H1 (cell line): ENCODE measurements at regions not wholly inside any gene's neighbourhood (a gene's known extent, or its start where the extent isn't known, plus 50 kb on each side); places are given as distances from the start of the nearest gene placed in this dataset.
A peak's percentile ranks its signal among the peaks of the same experiment; 100 is the strongest.

ENCODE experiments used
- CTCF ChIA-PET: fragments of 300-600 bp; sonication (Branson Sonifier 250); formaldehyde crosslinking; loops from one replicate; lab custom pipeline; 2021; ENCODE audit not compliant: partially characterized antibody; lab: Charles Lee
- POLR2A ChIA-PET: fragments of 300-600 bp; sonication (Branson Sonifier 250); formaldehyde crosslinking; loops from one replicate; lab custom pipeline; 2021; ENCODE audit warnings: inconsistent platforms; ENCODE audit not compliant: partially characterized antibody; lab: Charles Lee
- DNase-seq, 2 experiments: peaks; one replicate each; pipeline versions ENCODE4 v3.0.0 to v3.0.0-alpha.2; 2010 to 2022; ENCODE audit warnings: low spot score in 2 of 2, low read depth in 1 of 2, mixed read lengths in 1 of 2
- FAIRE-seq: peaks from 2 replicates; lab custom pipeline; 2011; peaks lifted over from hg19 to GRCh38; lab: Jason Lieb, UNC
- H2AFZ ChIP-seq: 2 replicates; pipeline ENCODE4 v1.8.1; 2012; ENCODE audit warnings: low read length, inconsistent platforms
- H2AK5ac ChIP-seq: 2 replicates; pipeline ENCODE4 v1.6.1; 2013; ENCODE audit warnings: low read depth, low read length
- H2BK120ac ChIP-seq: replicated peaks from 2 replicates; pipeline ENCODE3; 2013; ENCODE audit warnings: low read depth, low read length, inconsistent platforms
- H2BK12ac ChIP-seq: 2 replicates; pipeline ENCODE4 v1.6.1; 2013; ENCODE audit warnings: low read depth, low read length
- H2BK15ac ChIP-seq: 2 replicates; pipeline ENCODE4 v1.6.1; 2013; ENCODE audit warnings: low read length
- H2BK20ac ChIP-seq: 2 replicates; pipeline ENCODE4 v1.6.1; 2013; ENCODE audit warnings: low read length
- H2BK5ac ChIP-seq: 2 replicates; pipeline ENCODE4 v1.6.1; 2013; ENCODE audit warnings: low read depth, low read length
- H3K14ac ChIP-seq: 2 replicates; pipeline ENCODE4 v1.6.1; 2013; ENCODE audit warnings: inconsistent platforms; ENCODE audit not compliant: insufficient read length
- H3K18ac ChIP-seq: 2 replicates; pipeline ENCODE4 v1.6.1; 2013; ENCODE audit warnings: low read length; ENCODE audit errors: extremely low read depth
- H3K23ac ChIP-seq: 2 replicates; pipeline ENCODE4 v1.6.1; 2013; ENCODE audit warnings: inconsistent platforms; ENCODE audit not compliant: insufficient read length
- H3K23me2 ChIP-seq: 2 replicates; pipeline ENCODE4 v1.6.1; 2013; ENCODE audit warnings: low read depth, low read length
- H3K27ac ChIP-seq: 2 replicates; pipeline ENCODE4 v1.6.1; 2011; ENCODE audit warnings: low read depth, low read length, inconsistent platforms
- H3K27me3 ChIP-seq, 4 experiments: replicated peaks in 1 of 4; 1 replicate in 1 of 4; 2 replicates in 3 of 4; pipeline versions ENCODE4 v1.6.1 to v1.8.1; 2011 to 2013; ENCODE audit warnings: low read length in 3 of 4, mild to moderate bottlenecking in 3 of 4, inconsistent platforms in 2 of 4, mixed read lengths in 2 of 4, moderate library complexity in 1 of 4; ENCODE audit not compliant: control insufficient read depth in 3 of 4, insufficient read depth in 3 of 4; ENCODE audit errors: extremely low read depth in 1 of 4
- H3K36me3 ChIP-seq, 4 experiments: 2 replicates each; pipeline versions ENCODE4 v1.6.1 to v1.8.1; 2011 to 2013; ENCODE audit warnings: mild to moderate bottlenecking in 4 of 4, low read length in 3 of 4, moderate library complexity in 2 of 4, control low read depth in 1 of 4, inconsistent platforms in 1 of 4; ENCODE audit not compliant: insufficient read depth in 4 of 4, control insufficient read depth in 2 of 4
- H3K4ac ChIP-seq: replicated peaks from 2 replicates; pipeline ENCODE3; 2013; ENCODE audit warnings: low read length, low read depth, mixed read lengths, inconsistent platforms; ENCODE audit not compliant: insufficient read length
- H3K4me1 ChIP-seq, 4 experiments: replicated peaks in 1 of 4; 1 replicate in 1 of 4; 2 replicates in 3 of 4; pipeline versions ENCODE4 v1.6.1 to v1.8.1; 2011 to 2013; ENCODE audit warnings: low read length in 3 of 4, inconsistent platforms in 2 of 4, mixed read lengths in 1 of 4; ENCODE audit not compliant: insufficient read depth in 4 of 4, control insufficient read depth in 3 of 4
- H3K4me2 ChIP-seq, 2 experiments: 2 replicates each; pipeline versions ENCODE4 v1.6.1 to v1.8.1; 2011 to 2013; ENCODE audit warnings: low read depth in 2 of 2, low read length in 2 of 2, control low read depth in 1 of 2, inconsistent platforms in 1 of 2, mild to moderate bottlenecking in 1 of 2; ENCODE audit not compliant: insufficient read depth in 1 of 2
- H3K4me3 ChIP-seq, 4 experiments: fragments of 200-600, 300-600 bp in 1 of 4; sonication (generic), shearing (Covaris generic), sonication (Bioruptor Twin) in 1 of 4; 2 replicates each; pipeline versions ENCODE4 v1.5.1 to v1.8.1; 2011 to 2016; ENCODE audit warnings: low read length in 4 of 4, low read depth in 3 of 4, control low read depth in 2 of 4, inconsistent platforms in 2 of 4, mild to moderate bottlenecking in 2 of 4, mixed read lengths in 1 of 4, moderate library complexity in 1 of 4; ENCODE audit not compliant: insufficient read depth in 2 of 4; ENCODE audit errors: extremely low read depth in 1 of 4
- H3K56ac ChIP-seq: replicated peaks from 2 replicates; pipeline ENCODE3; 2013; ENCODE audit warnings: low read depth, mild to moderate bottlenecking, mixed read lengths, low read length, inconsistent platforms; ENCODE audit not compliant: insufficient read length
- H3K79me1 ChIP-seq: 2 replicates; pipeline ENCODE4 v1.6.1; 2013; ENCODE audit warnings: low read depth, low read length, control low read depth
- H3K79me2 ChIP-seq, 2 experiments: 2 replicates each; pipeline versions ENCODE4 v1.6.1 to v1.8.1; 2012 to 2013; ENCODE audit warnings: low read length in 2 of 2, mild to moderate bottlenecking in 2 of 2, inconsistent platforms in 1 of 2; ENCODE audit not compliant: insufficient read depth in 2 of 2, control insufficient read depth in 1 of 2
- H3K9ac ChIP-seq, 4 experiments: replicated peaks in 1 of 4; 1 replicate in 1 of 4; 2 replicates in 3 of 4; pipeline versions ENCODE4 v1.6.1 to v1.8.1; 2011 to 2013; ENCODE audit warnings: low read depth in 3 of 4, low read length in 3 of 4, control low read depth in 2 of 4, mild to moderate bottlenecking in 2 of 4, moderate library complexity in 2 of 4, inconsistent platforms in 1 of 4; ENCODE audit errors: extremely low read depth in 1 of 4
- H3K9me3 ChIP-seq, 2 experiments: 2 replicates each; pipeline versions ENCODE4 v1.6.1 to v1.8.1; 2012 to 2013; ENCODE audit warnings: mild to moderate bottlenecking in 2 of 2, moderate library complexity in 2 of 2, control low read depth in 1 of 2, inconsistent platforms in 1 of 2, low read depth in 1 of 2, low read length in 1 of 2, mixed read lengths in 1 of 2; ENCODE audit not compliant: insufficient read depth in 2 of 2
- H4K20me1 ChIP-seq, 2 experiments: replicated peaks in 1 of 2; 2 replicates each; pipeline versions ENCODE3 to v1.8.1; 2011 to 2013; ENCODE audit warnings: inconsistent platforms in 2 of 2, low read length in 2 of 2, mild to moderate bottlenecking in 1 of 2; ENCODE audit not compliant: insufficient read depth in 2 of 2, control insufficient read depth in 1 of 2
- H4K5ac ChIP-seq: 2 replicates; pipeline ENCODE4 v1.6.1; 2013; ENCODE audit warnings: low read length, low read depth, mixed read lengths, inconsistent platforms; ENCODE audit not compliant: insufficient read length
- H4K8ac ChIP-seq: 2 replicates; pipeline ENCODE4 v1.8.0; 2013; ENCODE audit warnings: mild to moderate bottlenecking, moderate library complexity, low read length, inconsistent platforms; ENCODE audit not compliant: insufficient read depth; ENCODE audit errors: extremely low read depth
- H4K91ac ChIP-seq: replicated peaks from 2 replicates; pipeline ENCODE3; 2013; ENCODE audit warnings: low read length, mixed read lengths, inconsistent platforms; ENCODE audit not compliant: insufficient read length
- ATF2 ChIP-seq: IDR thresholded peaks from 2 replicates; pipeline ENCODE4 v1.6.1; 2012; ENCODE audit warnings: low read length, inconsistent platforms
- ATF3 ChIP-seq: IDR thresholded peaks from 2 replicates; pipeline ENCODE4 v1.6.1; 2011; ENCODE audit warnings: low read depth, mild to moderate bottlenecking, low read length; ENCODE audit not compliant: insufficient read depth
- BRCA1 ChIP-seq: IDR thresholded peaks from 2 replicates; pipeline ENCODE4 v1.6.1; 2012; ENCODE audit warnings: low read depth, low read length, improper control_type of control experiment
- CBX5 ChIP-seq: fragments of 300-800, 300-1000 bp; sonication (generic); IDR thresholded peaks from 2 replicates; pipeline ENCODE4 v1.7.1; 2016; ENCODE audit warnings: antibody characterized with exemption, low read length, low read depth
- GABPA ChIP-seq: IDR thresholded peaks from 2 replicates; pipeline ENCODE4 v1.6.1; 2011; ENCODE audit warnings: mild to moderate bottlenecking, low read length, moderate library complexity, borderline replicate concordance; ENCODE audit not compliant: insufficient read depth
- NANOG ChIP-seq: IDR thresholded peaks from 2 replicates; pipeline ENCODE4 v1.6.1; 2011; ENCODE audit warnings: low read length, low read depth, mild to moderate bottlenecking, inconsistent platforms; ENCODE audit not compliant: insufficient read depth, poor library complexity, severe bottlenecking
- POLR2AphosphoS5 ChIP-seq: IDR thresholded peaks from 2 replicates; pipeline ENCODE4 v1.6.1; 2011; ENCODE audit warnings: low read depth, low read length
- SP1 ChIP-seq: IDR thresholded peaks from 2 replicates; pipeline ENCODE4 v1.6.1; 2011; ENCODE audit warnings: low read depth, low read length
- TBP ChIP-seq: IDR thresholded peaks from 2 replicates; pipeline ENCODE4 v1.6.1; 2011; ENCODE audit warnings: low read depth, low read length, improper control_type of control experiment
- TEAD4 ChIP-seq: IDR thresholded peaks from 2 replicates; pipeline ENCODE4 v1.6.1; 2012; ENCODE audit warnings: low read depth, low read length, inconsistent platforms, mixed read lengths
- WGBS, 2 experiments: shearing (Covaris generic) in 1 of 2; methylation state at CpG; one replicate each; pipeline versions ENCODE4 v1.1.6 to v1.1.7; 2013 to 2015; ENCODE audit warnings: low lambda C conversion rate in 2 of 2, mixed read lengths in 2 of 2, inconsistent platforms in 1 of 2, low coverage in 1 of 2, missing lambda C conversion rate in 1 of 2; ENCODE audit not compliant: insufficient replicate concordance in 2 of 2, insufficient coverage in 1 of 2, insufficient read length in 1 of 2; ENCODE audit errors: extremely low coverage in 1 of 2, missing lambda C conversion rate in 1 of 2; 5-methylcytosine and 5-hydroxymethylcytosine counted together

GRCh38 chr6:167683028-167683862 is 143.5 kb upstream of the AFDN start:
- no peak for DNase-seq

More at GRCh38 chr6:167683028-167683862, 143.5 kb upstream of the AFDN start:
- Histone ChIP-seq H3K18ac (no peak overlapping the region), H4K8ac (no peak overlapping the region), H3K79me2 (no peaks in the 10 kb centered on the region), H3K4me2 (no peak overlapping the region), H4K20me1 (peaks cover 0 to 1% of the 10 kb centered on the region in 2 experiments), H2BK12ac (peak overlapping the region; percentile 42; the same call in 1 of the 2 replicates), H2AFZ (no peak overlapping the region), H3K36me3 (no peaks in the 10 kb centered on the region), H3K14ac (no peak overlapping the region), H3K9me3 (no peaks in the 10 kb centered on the region; a peak in 1 of 4 replicates), H4K5ac (no peak overlapping the region), H2BK20ac (no peak overlapping the region), H3K4me3 (no peak overlapping the region), H2BK120ac (no peak overlapping the region), H4K91ac (no peak overlapping the region), H2AK5ac (no peak overlapping the region), H3K9ac (no peak overlapping the region), H3K27ac (no peak overlapping the region), H3K4ac (no peak overlapping the region), H3K79me1 (no peaks in the 10 kb centered on the region; the same call in 1 of the 2 replicates), H2BK15ac (no peak overlapping the region), H2BK5ac (no peak overlapping the region), H3K56ac (no peak overlapping the region), H3K23me2 (peaks cover 14% of the 10 kb centered on the region), H3K27me3 (peaks cover 0 to 16% (median 6%) of the 10 kb centered on the region in 4 experiments; a peak in 4 of 7 replicates), H3K23ac (no peak overlapping the region), H3K4me1 (peaks cover 0 to 11% (median 2%) of the 10 kb centered on the region in 4 experiments; a peak in 3 of 7 replicates)
- ChIA-PET POLR2A (interaction anchor here (0.6 kb wide), 1 partner anchor 117 kb away, joined by 3 read pairs; no protein-coding TSS in a partner anchor), CTCF (interaction anchor here (1.1 kb wide), 1 partner anchor 63 kb away, joined by 4 read pairs; no protein-coding TSS in a partner anchor)
- 92% methylated on average over 18 of the region's 19 CpGs; no CpG with 5 or more reads in 1 of the 2 experiments for WGBS, 2 experiments
- no peak for FAIRE-seq
- TF ChIP-seq POLR2AphosphoS5 (no peak), SP1 (no peak), BRCA1 (no peak), CBX5 (no peak), ATF3 (no peak), NANOG (no peak), GABPA (no peak), ATF2 (no peak), TEAD4 (no peak), TBP (no peak)
